H1 (cell line): ENCODE measurements at regions not wholly inside any gene's neighbourhood (a gene's known extent, or its start where the extent isn't known, plus 50 kb on each side); places are given as distances from the start of the nearest gene placed in this dataset.

Experiments used
- CTCF ChIA-PET: fragments of 300-600 bp; sonication (Branson Sonifier 250); formaldehyde crosslinking; loops from one replicate; lab custom pipeline; 2021; ENCODE audit not compliant: partially characterized antibody; lab: Charles Lee
- POLR2A ChIA-PET: fragments of 300-600 bp; sonication (Branson Sonifier 250); formaldehyde crosslinking; loops from one replicate; lab custom pipeline; 2021; ENCODE audit warnings: inconsistent platforms; ENCODE audit not compliant: partially characterized antibody; lab: Charles Lee
- DNase-seq, 2 experiments: peaks; one replicate each; pipeline versions ENCODE4 v3.0.0 to v3.0.0-alpha.2; 2010 to 2022; ENCODE audit warnings: low spot score in 2 of 2, low read depth in 1 of 2, mixed read lengths in 1 of 2
- FAIRE-seq: peaks from 2 replicates; lab custom pipeline; 2011; peaks lifted over from hg19 to GRCh38; lab: Jason Lieb, UNC
- H2AFZ ChIP-seq: 2 replicates; pipeline ENCODE4 v1.8.1; 2012; ENCODE audit warnings: low read length, inconsistent platforms
- H2AK5ac ChIP-seq: 2 replicates; pipeline ENCODE4 v1.6.1; 2013; ENCODE audit warnings: low read depth, low read length
- H2BK120ac ChIP-seq: replicated peaks from 2 replicates; pipeline ENCODE3; 2013; ENCODE audit warnings: low read depth, low read length, inconsistent platforms
- H2BK12ac ChIP-seq: 2 replicates; pipeline ENCODE4 v1.6.1; 2013; ENCODE audit warnings: low read depth, low read length
- H2BK15ac ChIP-seq: 2 replicates; pipeline ENCODE4 v1.6.1; 2013; ENCODE audit warnings: low read length
- H2BK20ac ChIP-seq: 2 replicates; pipeline ENCODE4 v1.6.1; 2013; ENCODE audit warnings: low read length
- H2BK5ac ChIP-seq: 2 replicates; pipeline ENCODE4 v1.6.1; 2013; ENCODE audit warnings: low read depth, low read length
- H3K14ac ChIP-seq: 2 replicates; pipeline ENCODE4 v1.6.1; 2013; ENCODE audit warnings: inconsistent platforms; ENCODE audit not compliant: insufficient read length
- H3K18ac ChIP-seq: 2 replicates; pipeline ENCODE4 v1.6.1; 2013; ENCODE audit warnings: low read length; ENCODE audit errors: extremely low read depth
- H3K23ac ChIP-seq: 2 replicates; pipeline ENCODE4 v1.6.1; 2013; ENCODE audit warnings: inconsistent platforms; ENCODE audit not compliant: insufficient read length
- H3K23me2 ChIP-seq: 2 replicates; pipeline ENCODE4 v1.6.1; 2013; ENCODE audit warnings: low read depth, low read length
- H3K27ac ChIP-seq: 2 replicates; pipeline ENCODE4 v1.6.1; 2011; ENCODE audit warnings: low read depth, low read length, inconsistent platforms
- H3K27me3 ChIP-seq, 4 experiments: replicated peaks in 1 of 4; 1 replicate in 1 of 4; 2 replicates in 3 of 4; pipeline versions ENCODE4 v1.6.1 to v1.8.1; 2011 to 2013; ENCODE audit warnings: low read length in 3 of 4, mild to moderate bottlenecking in 3 of 4, inconsistent platforms in 2 of 4, mixed read lengths in 2 of 4, moderate library complexity in 1 of 4; ENCODE audit not compliant: control insufficient read depth in 3 of 4, insufficient read depth in 3 of 4; ENCODE audit errors: extremely low read depth in 1 of 4
- H3K36me3 ChIP-seq, 4 experiments: 2 replicates each; pipeline versions ENCODE4 v1.6.1 to v1.8.1; 2011 to 2013; ENCODE audit warnings: mild to moderate bottlenecking in 4 of 4, low read length in 3 of 4, moderate library complexity in 2 of 4, control low read depth in 1 of 4, inconsistent platforms in 1 of 4; ENCODE audit not compliant: insufficient read depth in 4 of 4, control insufficient read depth in 2 of 4
- H3K4ac ChIP-seq: replicated peaks from 2 replicates; pipeline ENCODE3; 2013; ENCODE audit warnings: low read length, low read depth, mixed read lengths, inconsistent platforms; ENCODE audit not compliant: insufficient read length
- H3K4me1 ChIP-seq, 4 experiments: replicated peaks in 1 of 4; 1 replicate in 1 of 4; 2 replicates in 3 of 4; pipeline versions ENCODE4 v1.6.1 to v1.8.1; 2011 to 2013; ENCODE audit warnings: low read length in 3 of 4, inconsistent platforms in 2 of 4, mixed read lengths in 1 of 4; ENCODE audit not compliant: insufficient read depth in 4 of 4, control insufficient read depth in 3 of 4
- H3K4me2 ChIP-seq, 2 experiments: 2 replicates each; pipeline versions ENCODE4 v1.6.1 to v1.8.1; 2011 to 2013; ENCODE audit warnings: low read depth in 2 of 2, low read length in 2 of 2, control low read depth in 1 of 2, inconsistent platforms in 1 of 2, mild to moderate bottlenecking in 1 of 2; ENCODE audit not compliant: insufficient read depth in 1 of 2
- H3K4me3 ChIP-seq, 4 experiments: fragments of 200-600, 300-600 bp in 1 of 4; sonication (generic), shearing (Covaris generic), sonication (Bioruptor Twin) in 1 of 4; 2 replicates each; pipeline versions ENCODE4 v1.5.1 to v1.8.1; 2011 to 2016; ENCODE audit warnings: low read length in 4 of 4, low read depth in 3 of 4, control low read depth in 2 of 4, inconsistent platforms in 2 of 4, mild to moderate bottlenecking in 2 of 4, mixed read lengths in 1 of 4, moderate library complexity in 1 of 4; ENCODE audit not compliant: insufficient read depth in 2 of 4; ENCODE audit errors: extremely low read depth in 1 of 4
- H3K56ac ChIP-seq: replicated peaks from 2 replicates; pipeline ENCODE3; 2013; ENCODE audit warnings: low read depth, mild to moderate bottlenecking, mixed read lengths, low read length, inconsistent platforms; ENCODE audit not compliant: insufficient read length
- H3K79me1 ChIP-seq: 2 replicates; pipeline ENCODE4 v1.6.1; 2013; ENCODE audit warnings: low read depth, low read length, control low read depth
- H3K79me2 ChIP-seq, 2 experiments: 2 replicates each; pipeline versions ENCODE4 v1.6.1 to v1.8.1; 2012 to 2013; ENCODE audit warnings: low read length in 2 of 2, mild to moderate bottlenecking in 2 of 2, inconsistent platforms in 1 of 2; ENCODE audit not compliant: insufficient read depth in 2 of 2, control insufficient read depth in 1 of 2
- H3K9ac ChIP-seq, 4 experiments: replicated peaks in 1 of 4; 1 replicate in 1 of 4; 2 replicates in 3 of 4; pipeline versions ENCODE4 v1.6.1 to v1.8.1; 2011 to 2013; ENCODE audit warnings: low read depth in 3 of 4, low read length in 3 of 4, control low read depth in 2 of 4, mild to moderate bottlenecking in 2 of 4, moderate library complexity in 2 of 4, inconsistent platforms in 1 of 4; ENCODE audit errors: extremely low read depth in 1 of 4
- H3K9me3 ChIP-seq, 2 experiments: 2 replicates each; pipeline versions ENCODE4 v1.6.1 to v1.8.1; 2012 to 2013; ENCODE audit warnings: mild to moderate bottlenecking in 2 of 2, moderate library complexity in 2 of 2, control low read depth in 1 of 2, inconsistent platforms in 1 of 2, low read depth in 1 of 2, low read length in 1 of 2, mixed read lengths in 1 of 2; ENCODE audit not compliant: insufficient read depth in 2 of 2
- H4K20me1 ChIP-seq, 2 experiments: replicated peaks in 1 of 2; 2 replicates each; pipeline versions ENCODE3 to v1.8.1; 2011 to 2013; ENCODE audit warnings: inconsistent platforms in 2 of 2, low read length in 2 of 2, mild to moderate bottlenecking in 1 of 2; ENCODE audit not compliant: insufficient read depth in 2 of 2, control insufficient read depth in 1 of 2
- H4K5ac ChIP-seq: 2 replicates; pipeline ENCODE4 v1.6.1; 2013; ENCODE audit warnings: low read length, low read depth, mixed read lengths, inconsistent platforms; ENCODE audit not compliant: insufficient read length
- H4K8ac ChIP-seq: 2 replicates; pipeline ENCODE4 v1.8.0; 2013; ENCODE audit warnings: mild to moderate bottlenecking, moderate library complexity, low read length, inconsistent platforms; ENCODE audit not compliant: insufficient read depth; ENCODE audit errors: extremely low read depth
- H4K91ac ChIP-seq: replicated peaks from 2 replicates; pipeline ENCODE3; 2013; ENCODE audit warnings: low read length, mixed read lengths, inconsistent platforms; ENCODE audit not compliant: insufficient read length
- BACH1 ChIP-seq: IDR thresholded peaks from 2 replicates; pipeline ENCODE4 v1.6.1; 2012; ENCODE audit warnings: low read length, improper control_type of control experiment
- CBX5 ChIP-seq: fragments of 300-800, 300-1000 bp; sonication (generic); IDR thresholded peaks from 2 replicates; pipeline ENCODE4 v1.7.1; 2016; ENCODE audit warnings: antibody characterized with exemption, low read length, low read depth
- FOSL1 ChIP-seq: IDR thresholded peaks from 2 replicates; pipeline ENCODE4 v1.6.1; 2011; ENCODE audit warnings: mild to moderate bottlenecking, low read depth, low read length, moderate library complexity; ENCODE audit not compliant: insufficient read depth
- GABPA ChIP-seq: IDR thresholded peaks from 2 replicates; pipeline ENCODE4 v1.6.1; 2011; ENCODE audit warnings: mild to moderate bottlenecking, low read length, moderate library complexity, borderline replicate concordance; ENCODE audit not compliant: insufficient read depth
- GTF2F1 ChIP-seq: IDR thresholded peaks from 2 replicates; pipeline ENCODE4 v1.6.1; 2012; ENCODE audit warnings: low read depth, low read length, improper control_type of control experiment, borderline replicate concordance
- HDAC2 ChIP-seq, 2 experiments: fragments of 300-600 bp in 1 of 2; sonication (generic) in 1 of 2; IDR thresholded peaks; 2 replicates each; pipeline ENCODE4 v1.6.1; 2011 to 2012; ENCODE audit warnings: low read depth in 2 of 2, low read length in 2 of 2, mild to moderate bottlenecking in 2 of 2, moderate library complexity in 2 of 2, borderline replicate concordance in 1 of 2, inconsistent platforms in 1 of 2
- HDAC6 ChIP-seq: IDR thresholded peaks from one replicate; pipeline ENCODE4 v1.7.1; 2012; ENCODE audit warnings: low read depth, mild to moderate bottlenecking, inconsistent platforms, low read length, moderate library complexity
- KDM1A ChIP-seq: fragments of 200-600, 300-600 bp; sonication (generic); IDR thresholded peaks from 2 replicates; pipeline ENCODE4 v1.7.1; 2016; ENCODE audit warnings: mild to moderate bottlenecking, low read length, borderline replicate concordance
- KDM4A ChIP-seq: IDR thresholded peaks from one replicate; pipeline ENCODE4 v1.7.1; 2012; ENCODE audit warnings: low read depth, mild to moderate bottlenecking, moderate library complexity, low read length, inconsistent platforms; ENCODE audit not compliant: severe bottlenecking
- NRF1 ChIP-seq: IDR thresholded peaks from 2 replicates; pipeline ENCODE4 v1.6.1; 2011; ENCODE audit warnings: mild to moderate bottlenecking, low read depth, low read length, improper control_type of control experiment
- PHF8 ChIP-seq: fragments of 200-600 bp; sonication (generic); conservative IDR thresholded peaks from 2 replicates; pipeline ENCODE4 v1.7.1; 2012; ENCODE audit warnings: low read depth, mild to moderate bottlenecking, inconsistent platforms, low read length, moderate library complexity
- POU5F1 ChIP-seq: IDR thresholded peaks from 2 replicates; pipeline ENCODE4 v1.6.1; 2011; ENCODE audit warnings: low read depth, mild to moderate bottlenecking, low read length, moderate library complexity
- SIN3A ChIP-seq, 2 experiments: IDR thresholded peaks in 1 of 2; conservative IDR thresholded peaks in 1 of 2; 2 replicates each; pipeline ENCODE4 v1.6.1; 2011 to 2012; ENCODE audit warnings: low read length in 2 of 2, improper control_type of control experiment in 1 of 2, low read depth in 1 of 2, mild to moderate bottlenecking in 1 of 2
- SIX5 ChIP-seq: IDR thresholded peaks from 2 replicates; pipeline ENCODE4 v1.6.1; 2011; ENCODE audit warnings: mild to moderate bottlenecking, low read depth, low read length
- TBP ChIP-seq: IDR thresholded peaks from 2 replicates; pipeline ENCODE4 v1.6.1; 2011; ENCODE audit warnings: low read depth, low read length, improper control_type of control experiment
- WGBS, 2 experiments: shearing (Covaris generic) in 1 of 2; methylation state at CpG; one replicate each; pipeline versions ENCODE4 v1.1.6 to v1.1.7; 2013 to 2015; ENCODE audit warnings: low lambda C conversion rate in 2 of 2, mixed read lengths in 2 of 2, inconsistent platforms in 1 of 2, low coverage in 1 of 2, missing lambda C conversion rate in 1 of 2; ENCODE audit not compliant: insufficient replicate concordance in 2 of 2, insufficient coverage in 1 of 2, insufficient read length in 1 of 2; ENCODE audit errors: extremely low coverage in 1 of 2, missing lambda C conversion rate in 1 of 2; 5-methylcytosine and 5-hydroxymethylcytosine counted together

GRCh38 chr13:34618654-34619053, 323.4 kb upstream of the NBEA start:
- H2BK12ac ChIP-seq, result no peak overlapping the region
- no peaks in the 10 kb centered on the region for H4K20me1 ChIP-seq
- no peak overlapping the region; a peak in 2 of 7 replicates for H3K9ac ChIP-seq
- FAIRE-seq (no peak), DNase-seq (no peak)
- no peak overlapping the region for H2BK120ac ChIP-seq
- no peak overlapping the region for H3K14ac ChIP-seq
- H3K18ac ChIP-seq, result no peak overlapping the region
- H4K5ac ChIP-seq, result no peak overlapping the region
- no peak overlapping the region for H3K4ac ChIP-seq
- no peak overlapping the region for H4K8ac ChIP-seq
- H2BK20ac ChIP-seq, result no peak overlapping the region
- no peak overlapping the region for H4K91ac ChIP-seq
- no peaks in the 10 kb centered on the region for H3K27me3 ChIP-seq
- POLR2A ChIA-PET, result no interaction called here
- no peaks in the 10 kb centered on the region for H3K36me3 ChIP-seq
- no peak overlapping the region for H2BK15ac ChIP-seq
- H3K4me3 ChIP-seq, result no peak overlapping the region
- peaks cover 0 to 7% (median 1%) of the 10 kb centered on the region in 4 experiments; a peak in 3 of 7 replicates for H3K4me1 ChIP-seq
- 86% methylated on average over 5 of the region's 5 CpGs; no CpG with 5 or more reads in 1 of the 2 experiments for WGBS, 2 experiments
- H3K79me1 ChIP-seq, result no peaks in the 10 kb centered on the region
- H3K79me2 ChIP-seq, result no peaks in the 10 kb centered on the region
- no peak overlapping the region for H3K27ac ChIP-seq
- H3K4me2 ChIP-seq, result no peak overlapping the region
- H2BK5ac ChIP-seq, result no peak overlapping the region
- H3K9me3 ChIP-seq, result no peaks in the 10 kb centered on the region
- H3K56ac ChIP-seq, result no peak overlapping the region
- H3K23me2 ChIP-seq, result no peaks in the 10 kb centered on the region
- CTCF ChIA-PET, result interaction anchor here (0.7 to 1.0 kb wide), 3 partner anchors 16 to 49 kb away, joined by 3 to 4 read pairs (median 3); no protein-coding TSS in a partner anchor
- no peak overlapping the region for H2AK5ac ChIP-seq
- no peak overlapping the region for H3K23ac ChIP-seq
- peak overlapping the region; percentile 79; the same call in 1 of the 2 replicates for H2AFZ ChIP-seq
- no peak for TF ChIP-seq PHF8
- TF ChIP-seq KDM1A, result no peak
- no peak for TF ChIP-seq GABPA
- no peak for TF ChIP-seq CBX5
- no peak for TF ChIP-seq SIN3A (conservative IDR thresholded peaks at IDR 0.05 in 1 of 2, IDR thresholded peaks at IDR 0.05 in 1 of 2; ENCODE audit: low read depth in 1 of 2, low read length in 2 of 2)
- TF ChIP-seq HDAC2 (IDR thresholded peaks at IDR 0.05; ENCODE audit: borderline replicate concordance in 1 of 2, low read depth in 2 of 2, low read length in 2 of 2), result no peak
- TF ChIP-seq GTF2F1, result no peak
- TF ChIP-seq SIX5, result no peak
- no peak for TF ChIP-seq NRF1
- no peak for TF ChIP-seq HDAC6
- TF ChIP-seq POU5F1, result no peak
- TF ChIP-seq BACH1, result no peak
- TF ChIP-seq KDM4A, result no peak
- TF ChIP-seq TBP, result no peak
- no peak for TF ChIP-seq FOSL1
